HEK293 (cell line): ENCODE measurements at regions not wholly inside any gene's neighbourhood (a gene's known extent, or its start where the extent isn't known, plus 50 kb on each side); places are given as distances from the start of the nearest gene placed in this dataset.

Source experiments
- CTCF ChIA-PET: fragments of 350-600 bp; formaldehyde crosslinking; extraction: SDS; loops from one replicate; lab custom pipeline; 2021; ENCODE audit warnings: antibody characterized with exemption; lab: Yijun Ruan, JAX
- POLR2A ChIA-PET: fragments of 300-600 bp; formaldehyde crosslinking; extraction: SDS; loops from one replicate; lab custom pipeline; 2020; ENCODE audit warnings: antibody characterized with exemption, inconsistent platforms; lab: Yijun Ruan, JAX
- H3K27ac ChIP-seq: fragments of 200-500 bp; sonication (Bioruptor generic); 2 replicates; pipeline ENCODE4 v1.5.1; 2014; ENCODE audit warnings: low read depth, low read length, control low read depth, inconsistent platforms; ENCODE audit errors: extremely low read depth
- H3K36me3 ChIP-seq, 2 experiments: fragments of 200-500 bp in 1 of 2; sonication (Bioruptor generic) in 1 of 2; 1 replicate in 1 of 2; 2 replicates in 1 of 2; pipeline ENCODE4 v1.5.1; 2014 to 2017; ENCODE audit warnings: inconsistent platforms in 2 of 2, low read length in 2 of 2; ENCODE audit not compliant: control insufficient read depth in 2 of 2, insufficient read depth in 1 of 2
- H3K4me1 ChIP-seq: fragments of 200-500 bp; sonication (Bioruptor generic); 2 replicates; pipeline ENCODE4 v1.5.1; 2014; ENCODE audit warnings: mild to moderate bottlenecking, low read length, inconsistent platforms; ENCODE audit not compliant: control insufficient read depth, insufficient read depth
- H3K4me3 ChIP-seq: 2 replicates; pipeline ENCODE4 v1.5.1; 2011; ENCODE audit warnings: low read depth, mild to moderate bottlenecking, control low read depth, low read length, moderate library complexity
- H3K9me3 ChIP-seq: fragments of 200-500 bp; sonication (Bioruptor generic); 2 replicates; pipeline ENCODE4 v1.5.1; 2014; ENCODE audit warnings: low read depth, low read length, inconsistent platforms; ENCODE audit not compliant: control insufficient read depth, insufficient read depth
- TRIM28 ChIP-seq: IDR thresholded peaks from 2 replicates; pipeline ENCODE4 v1.6.1; 2011; ENCODE audit warnings: low read length, control low read depth, borderline replicate concordance
- ZFP37 ChIP-seq: fragments of 450-650 bp; formaldehyde crosslinking; IDR thresholded peaks from 2 replicates; pipeline ENCODE4 v1.5.1; 2016; ENCODE audit warnings: missing biosample characterization, missing genetic modification characterization
- ZNF114 ChIP-seq: fragments of 450-650 bp; formaldehyde crosslinking; IDR thresholded peaks from 2 replicates; pipeline ENCODE4 v1.5.0; 2017; ENCODE audit warnings: missing biosample characterization, missing genetic modification characterization
- ZNF138 ChIP-seq: fragments of 450-650 bp; formaldehyde crosslinking; IDR thresholded peaks from 2 replicates; pipeline ENCODE4 v1.5.1; 2016; ENCODE audit warnings: missing biosample characterization, missing genetic modification characterization, borderline replicate concordance
- ZNF146 ChIP-seq: fragments of 450-650 bp; formaldehyde crosslinking; IDR thresholded peaks from 2 replicates; pipeline ENCODE4 v1.5.1; 2016; ENCODE audit warnings: missing biosample characterization, missing genetic modification characterization
- ZNF274 ChIP-seq, 2 experiments: fragments of 200-500 bp in 1 of 2; fragments of 450-650 bp in 1 of 2; sonication (Bioruptor generic) in 1 of 2; formaldehyde crosslinking in 1 of 2; IDR thresholded peaks; 2 replicates each; pipeline versions ENCODE4 v1.5.1 to v1.6.1; 2014 to 2016; ENCODE audit warnings: borderline replicate concordance in 1 of 2, inconsistent platforms in 1 of 2, low read length in 1 of 2, missing biosample characterization in 1 of 2, missing genetic modification characterization in 1 of 2
- ZNF324 ChIP-seq: fragments of 450-650 bp; formaldehyde crosslinking; IDR thresholded peaks from 2 replicates; pipeline ENCODE4 v1.5.1; 2016; ENCODE audit warnings: missing biosample characterization, missing genetic modification characterization
- ZNF433 ChIP-seq: fragments of 450-650 bp; formaldehyde crosslinking; IDR thresholded peaks from 2 replicates; pipeline ENCODE4 v1.5.1; 2016; ENCODE audit warnings: missing biosample characterization, missing genetic modification characterization, low read depth
- ZNF501 ChIP-seq: fragments of 450-650 bp; formaldehyde crosslinking; IDR thresholded peaks from 2 replicates; pipeline ENCODE4 v1.5.1; 2016; ENCODE audit warnings: missing biosample characterization, missing genetic modification characterization
- ZNF529 ChIP-seq: fragments of 450-650 bp; formaldehyde crosslinking; IDR thresholded peaks from 2 replicates; pipeline ENCODE4 v1.5.1; 2017; ENCODE audit warnings: missing genetic modification characterization, missing biosample characterization; ENCODE audit not compliant: insufficient replicate concordance
- ZNF544 ChIP-seq: fragments of 450-650 bp; formaldehyde crosslinking; IDR thresholded peaks from 2 replicates; pipeline ENCODE4 v1.5.0; 2017; ENCODE audit warnings: missing biosample characterization, missing genetic modification characterization
- ZNF549 ChIP-seq: fragments of 450-650 bp; IDR thresholded peaks from 2 replicates; pipeline ENCODE4 v1.5.1; 2018; ENCODE audit warnings: missing biosample characterization, missing genetic modification characterization, mild to moderate bottlenecking, inconsistent platforms, moderate library complexity
- ZNF626 ChIP-seq: fragments of 450-650 bp; sonication (Bioruptor Pico); formaldehyde crosslinking; IDR thresholded peaks from 2 replicates; pipeline ENCODE4 v1.5.1; 2018; ENCODE audit warnings: missing biosample characterization, missing genetic modification characterization, inconsistent platforms
- ZNF658 ChIP-seq: fragments of 450-650 bp; formaldehyde crosslinking; IDR thresholded peaks from 2 replicates; pipeline ENCODE4; 2016; ENCODE audit warnings: missing biosample characterization, missing genetic modification characterization
- ZNF660 ChIP-seq: fragments of 450-650 bp; IDR thresholded peaks from 2 replicates; pipeline ENCODE4 v1.5.1; 2018; ENCODE audit warnings: missing biosample characterization, mild to moderate bottlenecking, missing genetic modification characterization
- ZXDB ChIP-seq: fragments of 450-650 bp; formaldehyde crosslinking; IDR thresholded peaks from 2 replicates; pipeline ENCODE4 v1.5.1; 2016; ENCODE audit warnings: missing biosample characterization, missing genetic modification characterization
- TF ChIP-seq, protein P1 (sequence below): fragments of 450-650 bp; formaldehyde crosslinking; IDR thresholded peaks from 2 replicates; pipeline ENCODE4 v1.5.0; 2017; ENCODE audit warnings: missing biosample characterization, missing genetic modification characterization, borderline replicate concordance
- TF ChIP-seq, protein P2 (sequence below): fragments of 450-650 bp; formaldehyde crosslinking; IDR thresholded peaks from 2 replicates; pipeline ENCODE4; 2016; ENCODE audit warnings: missing biosample characterization, missing genetic modification characterization
- TF ChIP-seq, protein P3 (sequence below): fragments of 450-650 bp; formaldehyde crosslinking; IDR thresholded peaks from 2 replicates; pipeline ENCODE4 v1.5.1; 2017; ENCODE audit warnings: missing biosample characterization, missing genetic modification characterization
- TF ChIP-seq, protein P4 (sequence below): fragments of 450-650 bp; formaldehyde crosslinking; IDR thresholded peaks from 2 replicates; pipeline ENCODE4 v1.5.1; 2016; ENCODE audit warnings: missing biosample characterization, missing genetic modification characterization
- TF ChIP-seq, protein P5 (sequence below): fragments of 450-650 bp; IDR thresholded peaks from 2 replicates; pipeline ENCODE4 v1.5.1; 2018; ENCODE audit warnings: missing biosample characterization, missing genetic modification characterization

DNA sequence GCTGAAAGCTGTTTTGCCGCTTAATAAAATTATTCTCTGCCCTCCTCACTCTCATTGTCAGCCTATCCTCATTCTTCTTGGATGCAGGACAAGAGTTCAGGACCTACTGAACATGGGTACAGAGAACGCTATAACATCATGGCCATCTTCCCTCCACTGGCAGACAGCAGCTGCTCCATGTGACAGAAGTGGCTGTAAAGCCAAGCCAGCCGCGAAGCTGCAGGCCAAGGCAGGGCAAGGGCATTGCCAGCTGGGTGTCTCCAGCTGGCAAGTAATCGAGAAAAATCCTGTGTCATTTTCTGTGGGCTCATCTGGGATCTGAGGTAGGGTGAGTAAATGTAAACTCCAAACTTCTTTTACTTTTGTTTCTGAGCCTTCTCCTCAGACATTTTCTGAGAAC lies 84.8 kb downstream of the SLC25A46 start (continued):
- TF ChIP-seq, protein P1, sequence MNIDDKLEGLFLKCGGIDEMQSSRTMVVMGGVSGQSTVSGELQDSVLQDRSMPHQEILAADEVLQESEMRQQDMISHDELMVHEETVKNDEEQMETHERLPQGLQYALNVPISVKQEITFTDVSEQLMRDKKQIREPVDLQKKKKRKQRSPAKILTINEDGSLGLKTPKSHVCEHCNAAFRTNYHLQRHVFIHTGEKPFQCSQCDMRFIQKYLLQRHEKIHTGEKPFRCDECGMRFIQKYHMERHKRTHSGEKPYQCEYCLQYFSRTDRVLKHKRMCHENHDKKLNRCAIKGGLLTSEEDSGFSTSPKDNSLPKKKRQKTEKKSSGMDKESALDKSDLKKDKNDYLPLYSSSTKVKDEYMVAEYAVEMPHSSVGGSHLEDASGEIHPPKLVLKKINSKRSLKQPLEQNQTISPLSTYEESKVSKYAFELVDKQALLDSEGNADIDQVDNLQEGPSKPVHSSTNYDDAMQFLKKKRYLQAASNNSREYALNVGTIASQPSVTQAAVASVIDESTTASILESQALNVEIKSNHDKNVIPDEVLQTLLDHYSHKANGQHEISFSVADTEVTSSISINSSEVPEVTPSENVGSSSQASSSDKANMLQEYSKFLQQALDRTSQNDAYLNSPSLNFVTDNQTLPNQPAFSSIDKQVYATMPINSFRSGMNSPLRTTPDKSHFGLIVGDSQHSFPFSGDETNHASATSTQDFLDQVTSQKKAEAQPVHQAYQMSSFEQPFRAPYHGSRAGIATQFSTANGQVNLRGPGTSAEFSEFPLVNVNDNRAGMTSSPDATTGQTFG (tag by site-specific recombination): no peak
- TF ChIP-seq ZNF626 (tag by site-specific recombination): no peak
- TF ChIP-seq ZNF433 (tag by site-specific recombination): no peak
- TF ChIP-seq, protein P2, sequence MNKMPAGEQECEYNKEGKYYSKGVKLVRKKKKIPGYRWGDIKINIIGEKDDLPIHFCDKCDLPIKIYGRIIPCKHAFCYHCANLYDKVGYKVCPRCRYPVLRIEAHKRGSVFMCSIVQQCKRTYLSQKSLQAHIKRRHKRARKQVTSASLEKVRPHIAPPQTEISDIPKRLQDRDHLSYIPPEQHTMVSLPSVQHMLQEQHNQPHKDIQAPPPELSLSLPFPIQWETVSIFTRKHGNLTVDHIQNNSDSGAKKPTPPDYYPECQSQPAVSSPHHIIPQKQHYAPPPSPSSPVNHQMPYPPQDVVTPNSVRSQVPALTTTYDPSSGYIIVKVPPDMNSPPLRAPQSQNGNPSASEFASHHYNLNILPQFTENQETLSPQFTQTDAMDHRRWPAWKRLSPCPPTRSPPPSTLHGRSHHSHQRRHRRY (tag by site-specific recombination): no peak
- no peak for TF ChIP-seq ZNF274 (IDR thresholded peaks at IDR 0.05; ENCODE audit: low read length)
- TF ChIP-seq ZNF274 (tag by site-specific recombination; IDR thresholded peaks at IDR 0.05; ENCODE audit: borderline replicate concordance): no peak
- TF ChIP-seq ZNF549 (tag by site-specific recombination): no peak
- no peak for TF ChIP-seq ZNF529
- TF ChIP-seq, protein P3, sequence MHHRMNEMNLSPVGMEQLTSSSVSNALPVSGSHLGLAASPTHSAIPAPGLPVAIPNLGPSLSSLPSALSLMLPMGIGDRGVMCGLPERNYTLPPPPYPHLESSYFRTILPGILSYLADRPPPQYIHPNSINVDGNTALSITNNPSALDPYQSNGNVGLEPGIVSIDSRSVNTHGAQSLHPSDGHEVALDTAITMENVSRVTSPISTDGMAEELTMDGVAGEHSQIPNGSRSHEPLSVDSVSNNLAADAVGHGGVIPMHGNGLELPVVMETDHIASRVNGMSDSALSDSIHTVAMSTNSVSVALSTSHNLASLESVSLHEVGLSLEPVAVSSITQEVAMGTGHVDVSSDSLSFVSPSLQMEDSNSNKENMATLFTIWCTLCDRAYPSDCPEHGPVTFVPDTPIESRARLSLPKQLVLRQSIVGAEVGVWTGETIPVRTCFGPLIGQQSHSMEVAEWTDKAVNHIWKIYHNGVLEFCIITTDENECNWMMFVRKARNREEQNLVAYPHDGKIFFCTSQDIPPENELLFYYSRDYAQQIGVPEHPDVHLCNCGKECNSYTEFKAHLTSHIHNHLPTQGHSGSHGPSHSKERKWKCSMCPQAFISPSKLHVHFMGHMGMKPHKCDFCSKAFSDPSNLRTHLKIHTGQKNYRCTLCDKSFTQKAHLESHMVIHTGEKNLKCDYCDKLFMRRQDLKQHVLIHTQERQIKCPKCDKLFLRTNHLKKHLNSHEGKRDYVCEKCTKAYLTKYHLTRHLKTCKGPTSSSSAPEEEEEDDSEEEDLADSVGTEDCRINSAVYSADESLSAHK (tag by site-specific recombination): no peak
- TF ChIP-seq ZFP37 (tag by site-specific recombination): no peak
- TF ChIP-seq ZNF658: no peak

DNA sequence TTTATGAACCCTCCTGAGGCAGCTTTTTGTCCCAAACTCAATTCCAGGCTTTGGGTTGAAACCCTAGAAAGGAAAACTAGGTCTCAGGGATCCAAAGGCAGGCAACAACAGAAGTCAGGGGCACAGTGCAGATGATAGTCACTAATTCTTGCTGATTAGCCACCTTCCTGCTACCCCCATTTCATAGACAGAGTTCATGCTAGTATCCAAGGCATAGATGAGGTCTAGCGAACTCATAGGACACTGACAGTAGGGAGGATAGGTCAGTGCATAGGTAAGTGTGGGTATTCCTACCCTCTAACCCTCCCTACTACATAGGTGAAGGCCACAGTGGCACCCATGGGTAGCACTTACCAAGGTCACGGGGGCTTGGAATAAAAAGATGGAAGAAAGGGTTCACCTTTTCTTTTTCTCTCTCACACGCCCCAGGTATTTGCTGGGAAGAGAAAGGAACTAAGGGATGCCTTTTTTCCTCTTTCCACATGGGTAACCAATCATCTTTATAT lies 86.2 kb downstream of the SLC25A46 start:
- CTCF ChIA-PET: no interaction called here

DNA sequence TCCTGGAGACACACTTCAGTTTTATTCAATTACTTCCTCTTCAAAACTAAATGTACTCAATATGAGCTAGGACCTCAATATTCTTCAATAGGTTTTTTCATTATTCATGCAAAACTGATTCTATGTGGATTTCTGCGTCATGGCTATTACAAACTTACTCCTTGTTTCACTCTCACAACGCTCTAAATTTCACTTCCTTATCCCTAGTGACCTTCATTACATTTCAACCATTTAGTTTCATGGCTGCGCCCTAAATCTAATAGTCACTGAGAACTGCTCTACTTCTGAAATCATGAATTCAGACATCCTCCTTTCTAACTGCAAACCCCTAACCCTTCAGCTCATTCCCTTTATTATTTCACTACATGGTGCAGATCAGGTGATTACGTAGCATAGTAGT lies 93.9 kb downstream of the SLC25A46 start:
- ChIA-PET CTCF (no interaction called here), POLR2A (no interaction called here)
- Histone ChIP-seq H3K36me3 (no peaks in the 10 kb centered on the region), H3K4me1 (no peaks in the 10 kb centered on the region), H3K4me3 (no peak overlapping the region), H3K9me3 (no peaks in the 10 kb centered on the region), H3K27ac (no peak overlapping the region)
- TF ChIP-seq, protein P4, sequence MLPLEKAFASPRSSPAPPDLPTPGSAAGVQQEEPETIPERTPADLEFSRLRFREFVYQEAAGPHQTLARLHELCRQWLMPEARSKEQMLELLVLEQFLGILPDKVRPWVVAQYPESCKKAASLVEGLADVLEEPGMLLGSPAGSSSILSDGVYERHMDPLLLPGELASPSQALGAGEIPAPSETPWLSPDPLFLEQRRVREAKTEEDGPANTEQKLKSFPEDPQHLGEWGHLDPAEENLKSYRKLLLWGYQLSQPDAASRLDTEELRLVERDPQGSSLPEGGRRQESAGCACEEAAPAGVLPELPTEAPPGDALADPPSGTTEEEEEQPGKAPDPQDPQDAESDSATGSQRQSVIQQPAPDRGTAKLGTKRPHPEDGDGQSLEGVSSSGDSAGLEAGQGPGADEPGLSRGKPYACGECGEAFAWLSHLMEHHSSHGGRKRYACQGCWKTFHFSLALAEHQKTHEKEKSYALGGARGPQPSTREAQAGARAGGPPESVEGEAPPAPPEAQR (tag by site-specific recombination): no peak
- no peak for TF ChIP-seq ZNF138 (tag by site-specific recombination)
- no peak for TF ChIP-seq ZNF324 (tag by site-specific recombination)
- TF ChIP-seq ZXDB (tag by site-specific recombination): no peak
- TF ChIP-seq, protein P5, sequence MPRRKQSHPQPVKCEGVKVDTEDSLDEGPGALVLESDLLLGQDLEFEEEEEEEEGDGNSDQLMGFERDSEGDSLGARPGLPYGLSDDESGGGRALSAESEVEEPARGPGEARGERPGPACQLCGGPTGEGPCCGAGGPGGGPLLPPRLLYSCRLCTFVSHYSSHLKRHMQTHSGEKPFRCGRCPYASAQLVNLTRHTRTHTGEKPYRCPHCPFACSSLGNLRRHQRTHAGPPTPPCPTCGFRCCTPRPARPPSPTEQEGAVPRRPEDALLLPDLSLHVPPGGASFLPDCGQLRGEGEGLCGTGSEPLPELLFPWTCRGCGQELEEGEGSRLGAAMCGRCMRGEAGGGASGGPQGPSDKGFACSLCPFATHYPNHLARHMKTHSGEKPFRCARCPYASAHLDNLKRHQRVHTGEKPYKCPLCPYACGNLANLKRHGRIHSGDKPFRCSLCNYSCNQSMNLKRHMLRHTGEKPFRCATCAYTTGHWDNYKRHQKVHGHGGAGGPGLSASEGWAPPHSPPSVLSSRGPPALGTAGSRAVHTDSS (tag by site-specific recombination): no peak
- no peak for TF ChIP-seq ZNF114 (tag by site-specific recombination)
- TF ChIP-seq, protein P1 (tag by site-specific recombination): no peak

More for the DNA sequence above, 86.2 kb downstream of the SLC25A46 start:
- H3K27ac ChIP-seq: no peak overlapping the region
- no peaks in the 10 kb centered on the region for H3K9me3 ChIP-seq
- POLR2A ChIA-PET: no interaction called here
- H3K4me3 ChIP-seq: no peak overlapping the region
- no peaks in the 10 kb centered on the region for H3K4me1 ChIP-seq
- no peaks in the 10 kb centered on the region for H3K36me3 ChIP-seq
- TF ChIP-seq ZNF501 (no peak), ZNF274 (IDR thresholded peaks at IDR 0.05; ENCODE audit: low read length) (no peak), ZNF274 (tag by site-specific recombination; IDR thresholded peaks at IDR 0.05; ENCODE audit: borderline replicate concordance) (no peak), TRIM28 (peak; percentile 94; the same call in 1 of the 2 replicates), ZNF660 (tag by site-specific recombination) (no peak), ZNF146 (tag by site-specific recombination) (no peak), ZNF544 (tag by site-specific recombination) (no peak)
- TF ChIP-seq, all 188 proteins: peak for 1
